ENCODE measurements at regions not wholly inside any gene's neighbourhood (a gene's known extent, or its start where the extent isn't known, plus 50 kb on each side); places are given as distances from the start of the nearest gene placed in this dataset.

DNA sequence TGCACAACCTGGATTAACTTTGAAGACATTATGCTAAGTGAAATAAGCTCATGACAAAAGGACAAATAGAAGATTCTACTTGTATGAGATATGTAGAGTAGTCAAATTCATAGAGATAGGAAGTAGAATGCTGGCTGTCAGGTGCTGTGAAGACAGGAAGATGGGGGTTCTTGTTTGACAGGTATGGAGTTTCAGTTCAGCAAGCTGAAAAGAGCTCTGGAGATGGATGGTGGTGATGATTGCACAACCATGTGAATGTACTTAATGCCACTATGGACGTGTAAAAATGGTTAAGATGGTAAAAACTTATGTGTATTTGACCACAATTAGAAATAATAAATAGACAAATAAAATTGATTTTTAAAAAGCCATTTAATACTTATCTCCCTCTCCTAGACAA is 169.8 kb upstream of the DUSP10 start:
- 56 to 75% methylated on average over 1 of the region's 1 CpG for WGBS, 2 donors (ENCODE audit: low coverage in 1 of 2)
- TF ChIP-seq POLR2AphosphoS5 (IDR thresholded peaks at IDR 0.05), result no peak
- TF ChIP-seq POLR2A (IDR thresholded peaks at IDR 0.05), result no peak
- TF ChIP-seq, protein P1, sequence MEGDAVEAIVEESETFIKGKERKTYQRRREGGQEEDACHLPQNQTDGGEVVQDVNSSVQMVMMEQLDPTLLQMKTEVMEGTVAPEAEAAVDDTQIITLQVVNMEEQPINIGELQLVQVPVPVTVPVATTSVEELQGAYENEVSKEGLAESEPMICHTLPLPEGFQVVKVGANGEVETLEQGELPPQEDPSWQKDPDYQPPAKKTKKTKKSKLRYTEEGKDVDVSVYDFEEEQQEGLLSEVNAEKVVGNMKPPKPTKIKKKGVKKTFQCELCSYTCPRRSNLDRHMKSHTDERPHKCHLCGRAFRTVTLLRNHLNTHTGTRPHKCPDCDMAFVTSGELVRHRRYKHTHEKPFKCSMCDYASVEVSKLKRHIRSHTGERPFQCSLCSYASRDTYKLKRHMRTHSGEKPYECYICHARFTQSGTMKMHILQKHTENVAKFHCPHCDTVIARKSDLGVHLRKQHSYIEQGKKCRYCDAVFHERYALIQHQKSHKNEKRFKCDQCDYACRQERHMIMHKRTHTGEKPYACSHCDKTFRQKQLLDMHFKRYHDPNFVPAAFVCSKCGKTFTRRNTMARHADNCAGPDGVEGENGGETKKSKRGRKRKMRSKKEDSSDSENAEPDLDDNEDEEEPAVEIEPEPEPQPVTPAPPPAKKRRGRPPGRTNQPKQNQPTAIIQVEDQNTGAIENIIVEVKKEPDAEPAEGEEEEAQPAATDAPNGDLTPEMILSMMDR (IDR thresholded peaks at IDR 0.05), result no peak
- no peak for TF ChIP-seq EP300 (IDR thresholded peaks at IDR 0.05; ENCODE audit: low read depth)

DNA sequence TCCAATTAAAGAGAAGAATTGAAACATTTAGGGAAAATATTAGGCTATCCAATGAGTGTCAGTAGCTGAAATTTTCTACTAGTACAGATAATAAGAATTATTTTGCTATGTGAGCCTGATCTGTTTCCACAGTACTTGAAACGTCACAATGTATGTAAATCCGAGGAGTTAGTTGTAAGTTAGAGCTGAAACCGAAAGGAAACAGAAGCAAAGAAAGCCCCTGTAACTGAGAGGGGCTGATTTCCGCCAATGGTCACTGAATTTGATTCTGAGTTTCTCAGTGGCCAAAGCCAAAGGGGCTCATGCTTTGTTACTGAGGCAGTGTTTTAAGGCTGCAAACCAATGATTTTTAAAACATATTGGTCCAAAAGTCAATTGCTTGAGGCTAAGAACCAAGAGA is 168.3 kb upstream of the DUSP10 start:
- in situ Hi-C loops (cut with MboI; ENCODE audit: low pct_ligation_motif_present in 1 of 4, low pct_unique_long_range_greater_than_20kb in 1 of 4, low sequenced_read_pairs in 3 of 4) (no loop called here), intact Hi-C loops (cut with DNase I; ENCODE audit: low total_unique reads) (no loop called here)
- no peaks in the 10 kb centered on the region for H3K9me3 ChIP-seq
- H3K36me3 ChIP-seq, result no peaks in the 10 kb centered on the region
- H3K27me3 ChIP-seq, result no peaks in the 10 kb centered on the region
- no peak for DNase-seq
- TF ChIP-seq POLR2A (IDR thresholded peaks at IDR 0.05) (no peak), EP300 (IDR thresholded peaks at IDR 0.05; ENCODE audit: low read depth) (no peak)
- TF ChIP-seq, protein P1 (IDR thresholded peaks at IDR 0.05), result no peak
- H3K27ac ChIP-seq, result no peak overlapping the region
- no peak overlapping the region for H3K4me3 ChIP-seq
- 57 to 84% methylated on average over 4 of the region's 4 CpGs for WGBS, 2 donors (ENCODE audit: low coverage in 1 of 2)
- H3K4me1 ChIP-seq, result no peaks in the 10 kb centered on the region

More for the DNA sequence above, 169.8 kb upstream of the DUSP10 start:
- Histone ChIP-seq H3K9me3 (no peaks in the 10 kb centered on the region), H3K36me3 (no peaks in the 10 kb centered on the region), H3K27me3 (no peaks in the 10 kb centered on the region), H3K4me3 (no peak overlapping the region), H3K27ac (no peak overlapping the region), H3K4me1 (no peaks in the 10 kb centered on the region)
- intact Hi-C loops (cut with DNase I; ENCODE audit: low total_unique reads), result no loop called here
- in situ Hi-C loops (cut with MboI; ENCODE audit: low pct_ligation_motif_present in 1 of 4, low pct_unique_long_range_greater_than_20kb in 1 of 4, low sequenced_read_pairs in 3 of 4), result no loop called here
- DNase-seq, result no peak

DNA sequence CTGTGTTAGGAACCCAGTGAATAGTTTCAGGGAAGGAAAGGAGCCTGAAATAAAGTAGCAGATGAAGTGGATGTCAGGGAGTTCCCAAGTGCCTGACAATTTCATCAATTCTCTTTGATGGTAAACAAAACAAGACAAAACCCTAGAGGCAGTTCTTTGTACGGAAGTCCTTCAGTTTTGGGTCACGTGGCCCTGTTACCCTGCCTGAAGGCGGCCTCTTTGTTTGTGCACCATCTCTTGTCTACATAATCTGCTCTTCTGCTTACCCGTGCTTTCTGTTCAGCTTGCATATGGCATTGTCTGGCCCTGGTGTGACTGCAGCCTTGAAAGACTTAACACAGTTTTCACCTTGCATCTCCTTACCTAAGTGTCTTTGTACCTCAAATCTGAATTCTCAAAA is 166.7 kb upstream of the DUSP10 start:
- 89 to 94% methylated on average over 2 to 4 of the region's 4 CpGs for WGBS, 2 donors (ENCODE audit: low coverage in 1 of 2)
- TF ChIP-seq POLR2A (IDR thresholded peaks at IDR 0.05), result no peak
- TF ChIP-seq, protein P1 (IDR thresholded peaks at IDR 0.05), result no peak
- H3K27ac ChIP-seq, result no peak overlapping the region
- no peaks in the 10 kb centered on the region for H3K27me3 ChIP-seq
- no peak overlapping the region for H3K4me3 ChIP-seq
- DNase-seq, result no peak
- H3K4me1 ChIP-seq, result no peaks in the 10 kb centered on the region
- in situ Hi-C loops (cut with MboI; ENCODE audit: low pct_ligation_motif_present in 1 of 4, low pct_unique_long_range_greater_than_20kb in 1 of 4, low sequenced_read_pairs in 3 of 4), result no loop called here
- intact Hi-C loops (cut with DNase I; ENCODE audit: low total_unique reads), result no loop called here
- H3K36me3 ChIP-seq, result no peaks in the 10 kb centered on the region
- no peaks in the 10 kb centered on the region for H3K9me3 ChIP-seq

DNA sequence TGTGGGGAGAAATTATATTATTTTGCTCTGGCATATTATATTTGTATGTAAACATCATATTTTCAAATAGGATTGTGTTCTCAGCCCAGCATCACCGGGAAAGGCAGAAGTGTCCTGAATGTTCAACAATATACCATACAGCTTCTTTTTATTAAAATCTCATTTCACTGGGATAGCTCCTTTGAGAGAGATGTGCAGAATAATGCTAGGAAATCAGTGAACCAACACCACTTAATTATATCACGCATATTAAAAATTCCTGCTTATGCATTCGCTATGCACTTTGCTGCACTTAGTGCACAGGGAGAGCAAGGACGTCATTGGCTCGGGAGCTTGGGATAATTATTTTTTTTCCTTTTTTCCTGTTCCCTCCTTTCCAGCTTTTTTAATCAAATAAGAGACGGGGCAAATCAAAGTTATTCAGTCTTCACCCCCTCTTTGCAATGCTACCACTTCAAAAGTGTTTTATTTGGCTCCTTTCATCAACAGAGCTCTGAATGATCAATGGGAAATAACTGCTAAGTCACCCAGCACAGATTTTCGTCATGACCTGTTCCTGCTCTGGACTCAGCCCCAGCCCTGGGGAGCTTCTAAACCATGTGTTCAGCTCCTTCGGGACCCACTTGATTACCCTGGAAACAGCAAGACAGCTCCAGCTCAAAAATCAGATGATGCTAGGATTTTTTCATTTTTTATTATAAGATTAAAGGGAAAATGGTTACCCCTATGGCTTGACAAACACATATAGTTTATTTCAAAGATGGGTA is 165.5 kb upstream of the DUSP10 start:
- no peak for TF ChIP-seq POLR2AphosphoS5 (IDR thresholded peaks at IDR 0.05)
- TF ChIP-seq POLR2A (IDR thresholded peaks at IDR 0.05), result no peak
- TF ChIP-seq EP300 (IDR thresholded peaks at IDR 0.05; ENCODE audit: low read depth), result no peak
- TF ChIP-seq, protein P1 (IDR thresholded peaks at IDR 0.05), result no peak
- in situ Hi-C loops (cut with MboI; ENCODE audit: low pct_ligation_motif_present in 1 of 4, low pct_unique_long_range_greater_than_20kb in 1 of 4, low sequenced_read_pairs in 3 of 4), result no loop called here

More for the DNA sequence above, 165.5 kb upstream of the DUSP10 start:
- intact Hi-C loops (cut with DNase I; ENCODE audit: low total_unique reads), result no loop called here
- H3K27ac ChIP-seq, result no peak overlapping the region
- H3K27me3 ChIP-seq, result no peaks in the 10 kb centered on the region
- H3K4me3 ChIP-seq, result no peak overlapping the region
- WGBS, 2 donors (ENCODE audit: low coverage in 1 of 2), result 85 to 94% methylated on average over 5 to 8 of the region's 8 CpGs
- no peaks in the 10 kb centered on the region for H3K4me1 ChIP-seq
- H3K9me3 ChIP-seq, result no peaks in the 10 kb centered on the region
- no peaks in the 10 kb centered on the region for H3K36me3 ChIP-seq
- DNase-seq, result no peak
